A549 (cell line): ENCODE measurements at regions not wholly inside any gene's neighbourhood (a gene's known extent, or its start where the extent isn't known, plus 50 kb on each side); places are given as distances from the start of the nearest gene placed in this dataset.

ENCODE experiments used
- ATAC-seq, 2 experiments: fragments of 200-7000 bp in 1 of 2; fragments of >200 bp in 1 of 2; cut with Nextera tagmentation in 1 of 2; cut with Tn5 transposase in 1 of 2; 3 replicates each; pipeline versions ENCODE4 v1.8.0 to v1.9.1; 2018 to 2020; ENCODE audit warnings: mild to moderate bottlenecking in 1 of 2, moderate library complexity in 1 of 2
- CTCF ChIA-PET: fragments of 300-600 bp; sonication (Branson Sonifier 250); formaldehyde crosslinking; extraction: SDS; loops from one replicate; lab custom pipeline; 2021; ENCODE audit warnings: antibody characterized with exemption, inconsistent platforms; lab: Yijun Ruan, JAX
- POLR2A ChIA-PET: fragments of 350-600 bp; formaldehyde crosslinking; extraction: SDS; loops from one replicate; lab custom pipeline; 2021; ENCODE audit warnings: antibody characterized with exemption, inconsistent platforms; lab: Yijun Ruan, JAX
- DNase-seq, 2 experiments: peaks; one replicate each; pipeline versions ENCODE4 v3.0.0 to v3.0.0-alpha.2; 2011 to 2016; ENCODE audit warnings: low read depth in 1 of 2, low spot score in 1 of 2
- FAIRE-seq: peaks from 2 replicates; lab custom pipeline; 2011; peaks lifted over from hg19 to GRCh38; lab: Jason Lieb, UNC
- H3K27ac ChIP-seq, 2 experiments: fragments of >200 bp; sonication (Bioruptor Twin); formaldehyde crosslinking; 3 replicates each; pipeline ENCODE4 v1.5.1; 2016 to 2017
- H3K4me1 ChIP-seq: fragments of >200 bp; sonication (Bioruptor Twin); formaldehyde crosslinking; 3 replicates; pipeline ENCODE4 v1.6.1; 2016
- H3K4me2 ChIP-seq: fragments of >200 bp; sonication (Bioruptor Twin); formaldehyde crosslinking; 3 replicates; pipeline ENCODE4 v1.6.1; 2016
- H3K4me3 ChIP-seq: fragments of >200 bp; sonication (Bioruptor Twin); formaldehyde crosslinking; 3 replicates; pipeline ENCODE4 v1.5.1; 2016
- H3K9me3 ChIP-seq: fragments of >200 bp; sonication (Bioruptor Twin); formaldehyde crosslinking; 3 replicates; pipeline ENCODE4 v1.6.1; 2016
- ATOH8 ChIP-seq: fragments of 250-450 bp; sonication (Bioruptor Pico); IDR thresholded peaks from 2 replicates; pipeline ENCODE4 v1.5.0; 2020; ENCODE audit warnings: low read depth, mild to moderate bottlenecking, moderate library complexity
- BCL3 ChIP-seq: fragments of >200 bp; sonication (Bioruptor Twin); formaldehyde crosslinking; IDR thresholded peaks from 3 replicates; pipeline ENCODE4 v1.6.1; 2016
- CBX2 ChIP-seq: fragments of 200-600 bp; sonication (generic); IDR thresholded peaks from 2 replicates; pipeline ENCODE4 v1.6.1; 2016; ENCODE audit warnings: low read depth, mild to moderate bottlenecking, borderline replicate concordance
- CHD2 ChIP-seq: fragments of 150-350 bp; IDR thresholded peaks from 2 replicates; pipeline ENCODE4 v1.6.1; 2014; ENCODE audit warnings: low read length; ENCODE audit not compliant: partially characterized antibody
- CTCF ChIP-seq: fragments of >200 bp; sonication (Bioruptor Twin); formaldehyde crosslinking; IDR thresholded peaks from 3 replicates; pipeline ENCODE4 v1.5.1; 2016
- EP300 ChIP-seq, 2 experiments: fragments of >200 bp; sonication (Bioruptor Twin); formaldehyde crosslinking; IDR thresholded peaks; 2 replicates in 1 of 2; 3 replicates in 1 of 2; pipeline ENCODE4 v1.6.1; 2016 to 2017
- ESRRA ChIP-seq: fragments of 150-350 bp; IDR thresholded peaks from 2 replicates; pipeline ENCODE4 v1.6.1; 2014; ENCODE audit warnings: mild to moderate bottlenecking, low read length, borderline replicate concordance
- FOSB ChIP-seq: fragments of 250-450 bp; sonication (Bioruptor Pico); IDR thresholded peaks from 2 replicates; pipeline ENCODE4 v1.5.0; 2020; ENCODE audit warnings: mild to moderate bottlenecking, moderate library complexity
- FOSL2 ChIP-seq, 2 experiments: fragments of 450-650 bp in 1 of 2; fragments of >200 bp in 1 of 2; sonication (Bioruptor Twin) in 1 of 2; formaldehyde crosslinking; IDR thresholded peaks; 2 replicates each; pipeline versions ENCODE4 v1.5.0 to v1.6.1; 2016 to 2020; ENCODE audit warnings: mild to moderate bottlenecking in 1 of 2, moderate library complexity in 1 of 2
- GATA3 ChIP-seq: IDR thresholded peaks from 2 replicates; pipeline ENCODE4 v1.6.1; 2012; ENCODE audit warnings: borderline replicate concordance
- HDAC2 ChIP-seq: fragments of 200-600 bp; sonication (generic); IDR thresholded peaks from 2 replicates; pipeline ENCODE4 v1.6.1; 2016
- HES2 ChIP-seq: fragments of >200 bp; sonication (Bioruptor Twin); formaldehyde crosslinking; IDR thresholded peaks from 2 replicates; pipeline ENCODE4 v1.6.1; 2016
- HMGXB4 ChIP-seq: fragments of 250-450 bp; sonication (Bioruptor Pico); IDR thresholded peaks from 2 replicates; pipeline ENCODE4 v1.5.0; 2021; ENCODE audit warnings: mild to moderate bottlenecking, moderate library complexity, borderline replicate concordance
- HOXA7 ChIP-seq: fragments of 250-450 bp; sonication (Bioruptor Pico); IDR thresholded peaks from 2 replicates; pipeline ENCODE4 v1.5.0; 2020; ENCODE audit warnings: mild to moderate bottlenecking, moderate library complexity
- HOXB13 ChIP-seq: fragments of 250-450 bp; sonication (Bioruptor Pico); IDR thresholded peaks from 2 replicates; pipeline ENCODE4 v1.5.0; 2020; ENCODE audit warnings: low read depth, mild to moderate bottlenecking, moderate library complexity
- HOXB5 ChIP-seq: fragments of 250-450 bp; sonication (Bioruptor Pico); IDR thresholded peaks from 2 replicates; pipeline ENCODE4 v1.5.0; 2020; ENCODE audit warnings: mild to moderate bottlenecking, moderate library complexity
- JUN ChIP-seq, 2 experiments: fragments of >200 bp; sonication (Bioruptor Twin); formaldehyde crosslinking; IDR thresholded peaks; 2 replicates in 1 of 2; 3 replicates in 1 of 2; pipeline ENCODE4 v1.6.1; 2016 to 2017
- JUNB ChIP-seq: fragments of >200 bp; sonication (Bioruptor Twin); formaldehyde crosslinking; IDR thresholded peaks from 2 replicates; pipeline ENCODE4 v1.6.1; 2016
- KDM5A ChIP-seq: fragments of 200-600 bp; sonication (generic); IDR thresholded peaks from 2 replicates; pipeline ENCODE4 v1.6.1; 2016; ENCODE audit warnings: antibody characterized with exemption, mild to moderate bottlenecking
- MAFK ChIP-seq: fragments of 450-650 bp; IDR thresholded peaks from 2 replicates; pipeline ENCODE4 v1.6.1; 2014; ENCODE audit not compliant: partially characterized antibody
- MAX ChIP-seq: IDR thresholded peaks from 2 replicates; pipeline ENCODE4 v1.6.1; 2012
- RAD21 ChIP-seq, 2 experiments: fragments of >200 bp in 1 of 2; sonication (Bioruptor Twin) in 1 of 2; formaldehyde crosslinking in 1 of 2; IDR thresholded peaks in 1 of 2; conservative IDR thresholded peaks in 1 of 2; 2 replicates in 1 of 2; 3 replicates in 1 of 2; pipeline ENCODE4 v1.6.1; 2012 to 2018; ENCODE audit warnings: inconsistent platforms in 1 of 2
- RARB ChIP-seq: fragments of 250-450 bp; sonication (Bioruptor Pico); IDR thresholded peaks from 2 replicates; pipeline ENCODE4 v1.8.0; 2021; ENCODE audit warnings: mild to moderate bottlenecking, moderate library complexity
- RCOR1 ChIP-seq: fragments of 150-350 bp; IDR thresholded peaks from 2 replicates; pipeline ENCODE4 v1.6.1; 2014; ENCODE audit warnings: antibody characterized with exemption, low read length, low read depth
- RFX5 ChIP-seq: fragments of 450-650 bp; IDR thresholded peaks from 2 replicates; pipeline ENCODE4 v1.7.1; 2014; ENCODE audit warnings: antibody characterized with exemption, mild to moderate bottlenecking, moderate library complexity
- SREBF2 ChIP-seq: fragments of 450-650 bp; IDR thresholded peaks from 2 replicates; pipeline ENCODE4 v1.6.1; 2014; ENCODE audit warnings: mild to moderate bottlenecking, moderate library complexity
- TFCP2L1 ChIP-seq: fragments of 250-450 bp; sonication (Bioruptor Pico); IDR thresholded peaks from 2 replicates; pipeline ENCODE4 v1.5.0; 2021; ENCODE audit warnings: mild to moderate bottlenecking
- TP53 ChIP-seq: fragments of 250-450 bp; sonication (Bioruptor Pico); IDR thresholded peaks from 2 replicates; pipeline ENCODE4 v1.5.0; 2021; ENCODE audit warnings: mild to moderate bottlenecking, moderate library complexity
- USF2 ChIP-seq: fragments of 450-650 bp; IDR thresholded peaks from 2 replicates; pipeline ENCODE4 v1.6.1; 2014; ENCODE audit warnings: antibody characterized with exemption
- ZNF302 ChIP-seq: fragments of 250-450 bp; sonication (Bioruptor Pico); IDR thresholded peaks from 2 replicates; pipeline ENCODE4 v1.9.0; 2021; ENCODE audit warnings: inconsistent platforms, mild to moderate bottlenecking, moderate library complexity
- WGBS: methylation state at CpG from one replicate; pipeline ENCODE4 v1.1.6; 2017; ENCODE audit errors: missing lambda C conversion rate; 5-methylcytosine and 5-hydroxymethylcytosine counted together

GRCh38 chr9:103431809-103432208, 436.7 kb downstream of the CYLC2 start:
- no peak for TF ChIP-seq ZNF302 (CRISPR knock-in tag)
- TF ChIP-seq ESRRA: no peak
- no peak for TF ChIP-seq KDM5A
- no peak for TF ChIP-seq HDAC2
- TF ChIP-seq SREBF2: no peak
- TF ChIP-seq RCOR1: no peak
- no peak for TF ChIP-seq EP300 (IDR thresholded peaks at IDR 0.05)
- no peak for TF ChIP-seq ATOH8
- TF ChIP-seq RAD21 (conservative IDR thresholded peaks at IDR 0.05 in 1 of 2, IDR thresholded peaks at IDR 0.05 in 1 of 2): no peak
- TF ChIP-seq FOSL2 (IDR thresholded peaks at IDR 0.05): no peak
- no peak for TF ChIP-seq FOSL2 (CRISPR knock-in tag; IDR thresholded peaks at IDR 0.05)
- no peak for TF ChIP-seq CTCF
- TF ChIP-seq FOSB (CRISPR knock-in tag): no peak
- TF ChIP-seq CHD2: no peak
- TF ChIP-seq TP53 (CRISPR knock-in tag): no peak
- no peak for TF ChIP-seq MAX
- no peak for TF ChIP-seq HOXB13
- TF ChIP-seq, all 56 proteins: peak for 0
- no peak overlapping the region for H3K27ac ChIP-seq
- FAIRE-seq (no peak), ATAC-seq (no peak), DNase-seq (no peak)
- CTCF ChIA-PET: no interaction called here
- H3K4me3 ChIP-seq: no peak overlapping the region
- POLR2A ChIA-PET: no interaction called here
- H3K4me2 ChIP-seq: no peak overlapping the region
- H3K9me3 ChIP-seq: no peaks in the 10 kb centered on the region
- H3K4me1 ChIP-seq: no peaks in the 10 kb centered on the region

GRCh38 chr9:103444176-103444575, 449.0 kb downstream of the CYLC2 start:
- ChIA-PET CTCF (no interaction called here), POLR2A (no interaction called here)
- Histone ChIP-seq H3K9me3 (0 out of 3 replicates have a peak, but pooled peaks cover 1% of the 10 kb centered on the region), H3K4me2 (no peak overlapping the region), H3K4me3 (no peak overlapping the region), H3K4me1 (no peaks in the 10 kb centered on the region), H3K27ac (no peak overlapping the region)
- WGBS: 16% methylated on average over 2 of the region's 2 CpGs
- TF ChIP-seq TP53 (CRISPR knock-in tag) (no peak), TFCP2L1 (no peak), HOXB5 (CRISPR knock-in tag) (no peak), MAFK (no peak), BCL3 (no peak), RCOR1 (no peak), RAD21 (conservative IDR thresholded peaks at IDR 0.05 in 1 of 2, IDR thresholded peaks at IDR 0.05 in 1 of 2) (no peak), HMGXB4 (no peak), RARB (CRISPR knock-in tag) (no peak), CHD2 (no peak), USF2 (no peak), GATA3 (no peak), CBX2 (no peak), JUN (IDR thresholded peaks at IDR 0.05) (no peak), HES2 (no peak), JUNB (no peak), ESRRA (no peak), RFX5 (no peak), HOXA7 (no peak)
- FAIRE-seq (no peak), DNase-seq (no peak), ATAC-seq (no peak)
